Muscle of arm (tissue), 1 donor: ENCODE measurements at regions not wholly inside any gene's neighbourhood (a gene's known extent, or its start where the extent isn't known, plus 50 kb on each side); places are given as distances from the start of the nearest gene placed in this dataset.
A peak's percentile ranks its signal among the peaks of the same experiment; 100 is the strongest.
"Not testable (repeated sequence)": the region's sequence is repeated elsewhere in the genome, so short reads cannot be mapped to it uniquely, and the experiment has no call there.

Experiments used
- DNase-seq: peaks from one replicate; pipeline ENCODE4 v3.0.0-alpha.2; 2013

GRCh38 chr6:138656364-138657064, 117.1 kb upstream of the CCDC28A start:
- no peak for DNase-seq

GRCh38 chr6:138657065-138657425, 116.5 kb upstream of the CCDC28A start:
- no peak for DNase-seq

GRCh38 chr6:138659998-138660397, 113.6 kb upstream of the CCDC28A start:
- DNase-seq, result no peak

GRCh38 chr6:138662471-138662870, 111.1 kb upstream of the CCDC28A start:
- no peak for DNase-seq

GRCh38 chr6:138663892-138664291, 109.7 kb upstream of the CCDC28A start:
- DNase-seq, result no peak

- no peak for DNase-seq
Observed at GRCh38 chr6:138664745-138665144, 108.8 kb upstream of the CCDC28A start.

- no peak for DNase-seq
Observed at GRCh38 chr6:138666636-138667035, 106.9 kb upstream of the CCDC28A start.

GRCh38 chr6:138667408-138667807, 106.2 kb upstream of the CCDC28A start:
- no peak for DNase-seq

- no peak for DNase-seq
Observed at GRCh38 chr6:138671351-138671750, 102.2 kb upstream of the CCDC28A start.

GRCh38 chr6:138673346-138674014, 100.1 kb upstream of the CCDC28A start:
- no peak for DNase-seq

GRCh38 chr6:138674444-138674843, 99.1 kb upstream of the CCDC28A start:
- not testable (repeated sequence) for DNase-seq

GRCh38 chr6:138677538-138677937, 96.0 kb upstream of the CCDC28A start:
- DNase-seq, result no peak

GRCh38 chr6:138678168-138678567, 95.4 kb upstream of the CCDC28A start:
- no peak for DNase-seq

GRCh38 chr6:138680085-138680484, 93.5 kb upstream of the CCDC28A start:
- DNase-seq, result no peak

- DNase-seq, result no peak
Observed at GRCh38 chr6:138681627-138682026, 91.9 kb upstream of the CCDC28A start.

- no peak for DNase-seq
Observed at GRCh38 chr6:138682704-138683527, 90.7 kb upstream of the CCDC28A start.

- DNase-seq, result no peak
Observed at GRCh38 chr6:138685257-138685656, 88.3 kb upstream of the CCDC28A start.

GRCh38 chr6:138685781-138686180, 87.8 kb upstream of the CCDC28A start:
- no peak for DNase-seq

- no peak for DNase-seq
Observed at GRCh38 chr6:138688580-138688979, 85.0 kb upstream of the CCDC28A start.

GRCh38 chr6:138689849-138690248, 83.7 kb upstream of the CCDC28A start:
- DNase-seq, result no peak

- no peak for DNase-seq
Observed at GRCh38 chr6:138690975-138691594, 82.5 kb upstream of the CCDC28A start.

- DNase-seq, result peak; percentile 18
Observed at GRCh38 chr6:138691595-138692057, 81.9 kb upstream of the CCDC28A start.
